PC-3 (cell line): ENCODE measurements at regions not wholly inside any gene's neighbourhood (a gene's known extent, or its start where the extent isn't known, plus 50 kb on each side); places are given as distances from the start of the nearest gene placed in this dataset.

ENCODE experiments used
- ATAC-seq: fragments of 200-7000 bp; cut with Tn5 transposase; 2 replicates; pipeline ENCODE4 v1.9.1; 2020; ENCODE audit warnings: mild to moderate bottlenecking, moderate library complexity
- BruUV-seq: library from RNA; stranded (reverse); fragments of 400-500 nt; replicated peaks from 2 replicates; lab custom pipeline; 2021; lab: Mats Ljungman, UMichigan
- CTCF ChIA-PET: fragments of 300-600 bp; sonication (Branson Sonifier 250); formaldehyde crosslinking; loops from one replicate; lab custom pipeline; 2022; ENCODE audit warnings: antibody characterized with exemption; lab: Charles Lee
- POLR2A ChIA-PET: fragments of 300-600 bp; sonication (Branson Sonifier 250); formaldehyde crosslinking; loops from one replicate; lab custom pipeline; 2022; ENCODE audit warnings: antibody characterized with exemption; ENCODE audit not compliant: unreplicated experiment; lab: Charles Lee
- DNase-seq: peaks from one replicate; pipeline ENCODE4 v3.0.0-alpha.2; 2015
- H2AFZ ChIP-seq: fragments of 300-600 bp; sonication (generic); 2 replicates; pipeline ENCODE4 v1.6.0; 2016; ENCODE audit warnings: antibody characterized with exemption, low read length
- H3F3A ChIP-seq: fragments of 300-600 bp; sonication (generic); one replicate; pipeline ENCODE4 v1.6.0; 2017; ENCODE audit warnings: antibody characterized with exemption, low read length, control low read depth, mild to moderate bottlenecking; ENCODE audit not compliant: unreplicated experiment
- H3K27ac ChIP-seq: fragments of 300-600 bp; sonication (generic); 2 replicates; pipeline ENCODE4 v1.5.1; 2016; ENCODE audit warnings: mild to moderate bottlenecking, low read length
- H3K27me3 ChIP-seq: fragments of 300-600 bp; sonication (generic); 2 replicates; pipeline ENCODE4 v1.6.1; 2016; ENCODE audit warnings: low read length, mixed read lengths
- H3K36me3 ChIP-seq: fragments of 300-600 bp; sonication (generic); 2 replicates; pipeline ENCODE4 v1.6.1; 2016; ENCODE audit warnings: low read depth, mixed run types, low read length, mixed read lengths
- H3K4me1 ChIP-seq: fragments of 300-600 bp; sonication (generic); 2 replicates; pipeline ENCODE4 v1.5.1; 2016; ENCODE audit warnings: low read length; ENCODE audit not compliant: insufficient read depth
- H3K4me2 ChIP-seq: fragments of 300-600 bp; sonication (generic); 2 replicates; pipeline ENCODE4 v1.6.0; 2016; ENCODE audit warnings: low read length
- H3K4me3 ChIP-seq: fragments of 300-600 bp; sonication (generic); 2 replicates; pipeline ENCODE4 v1.5.1; 2016; ENCODE audit warnings: mild to moderate bottlenecking, low read length, mixed read lengths
- H3K79me2 ChIP-seq: fragments of 300-600 bp; sonication (generic); 2 replicates; pipeline ENCODE4 v1.6.1; 2017; ENCODE audit warnings: low read length, mixed read lengths
- H3K9ac ChIP-seq: fragments of 300-600 bp; sonication (generic); 2 replicates; pipeline ENCODE4 v1.6.0; 2016; ENCODE audit warnings: mild to moderate bottlenecking, low read length
- H3K9me2 ChIP-seq: fragments of 300-600 bp; sonication (generic); replicated peaks from 2 replicates; pipeline ENCODE4 v1.6.1; 2016; ENCODE audit warnings: mixed run types, low read length, mixed read lengths
- H3K9me3 ChIP-seq: fragments of 300-600 bp; sonication (generic); 2 replicates; pipeline ENCODE4 v1.6.1; 2016; ENCODE audit warnings: low read length, mixed read lengths
- H4K20me1 ChIP-seq: fragments of 300-600 bp; sonication (generic); 2 replicates; pipeline ENCODE4 v1.6.1; 2016; ENCODE audit warnings: low read length, mixed read lengths
- EZH2 ChIP-seq: fragments of 300-600 bp; sonication (generic); IDR thresholded peaks from one replicate; pipeline ENCODE4 v1.6.1; 2017; ENCODE audit warnings: antibody characterized with exemption, mild to moderate bottlenecking, low read length; ENCODE audit not compliant: unreplicated experiment
- EZH2phosphoT487 ChIP-seq: fragments of 300-600 bp; sonication (generic); IDR thresholded peaks from 2 replicates; pipeline ENCODE4 v1.6.1; 2018; ENCODE audit warnings: mild to moderate bottlenecking, antibody characterized with exemption, low read length, borderline replicate concordance
- intact Hi-C: fragments of 100-400 bp; cut with micrococcal nuclease; formaldehyde crosslinking; loops from 2 replicates; pipeline ENCODE4 v1.9.0; 2023
- TF ChIP-seq, protein P1 (sequence below): fragments of 300-600 bp; sonication (generic); conservative IDR thresholded peaks from 2 replicates; pipeline ENCODE4 v1.5.1; 2017; ENCODE audit warnings: antibody characterized with exemption, low read depth, mild to moderate bottlenecking, low read length

DNA sequence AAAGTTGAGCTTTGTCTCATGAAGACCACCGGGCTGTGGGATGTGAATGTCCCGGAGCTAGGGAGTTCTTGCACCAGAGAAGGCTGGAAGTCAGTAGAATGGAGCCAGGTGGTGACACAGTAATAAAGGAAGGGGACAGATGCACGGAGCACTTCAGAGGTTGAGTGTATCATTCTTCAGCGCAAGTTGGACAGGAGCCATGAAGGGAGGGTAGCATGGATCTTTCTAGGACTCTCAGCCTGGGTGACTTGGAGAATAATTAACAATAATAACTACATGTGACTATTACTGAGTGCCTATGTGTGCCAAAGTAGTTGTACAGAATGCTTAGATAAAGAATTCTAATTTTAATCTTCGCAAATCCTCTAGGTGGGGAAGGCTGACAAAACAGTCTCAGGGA, 258.7 kb upstream of the AJAP1 start:
- Histone ChIP-seq H2AFZ (no peak overlapping the region), H3F3A (no peaks in the 10 kb centered on the region), H3K27me3 (no peaks in the 10 kb centered on the region), H3K4me2 (no peak overlapping the region), H3K4me1 (no peaks in the 10 kb centered on the region), H3K79me2 (no peaks in the 10 kb centered on the region), H4K20me1 (no peaks in the 10 kb centered on the region), H3K36me3 (no peaks in the 10 kb centered on the region), H3K27ac (no peak overlapping the region), H3K9ac (no peak overlapping the region), H3K4me3 (no peak overlapping the region), H3K9me3 (peaks cover 24% of the 10 kb centered on the region), H3K9me2 (no peaks in the 10 kb centered on the region)
- no TSS peak for BruUV-seq
- intact Hi-C loops: no loop called here
- CTCF ChIA-PET: no interaction called here
- no peak for DNase-seq
- TF ChIP-seq EZH2phosphoT487 (no peak), EZH2 (no peak)
- TF ChIP-seq, protein P1, sequence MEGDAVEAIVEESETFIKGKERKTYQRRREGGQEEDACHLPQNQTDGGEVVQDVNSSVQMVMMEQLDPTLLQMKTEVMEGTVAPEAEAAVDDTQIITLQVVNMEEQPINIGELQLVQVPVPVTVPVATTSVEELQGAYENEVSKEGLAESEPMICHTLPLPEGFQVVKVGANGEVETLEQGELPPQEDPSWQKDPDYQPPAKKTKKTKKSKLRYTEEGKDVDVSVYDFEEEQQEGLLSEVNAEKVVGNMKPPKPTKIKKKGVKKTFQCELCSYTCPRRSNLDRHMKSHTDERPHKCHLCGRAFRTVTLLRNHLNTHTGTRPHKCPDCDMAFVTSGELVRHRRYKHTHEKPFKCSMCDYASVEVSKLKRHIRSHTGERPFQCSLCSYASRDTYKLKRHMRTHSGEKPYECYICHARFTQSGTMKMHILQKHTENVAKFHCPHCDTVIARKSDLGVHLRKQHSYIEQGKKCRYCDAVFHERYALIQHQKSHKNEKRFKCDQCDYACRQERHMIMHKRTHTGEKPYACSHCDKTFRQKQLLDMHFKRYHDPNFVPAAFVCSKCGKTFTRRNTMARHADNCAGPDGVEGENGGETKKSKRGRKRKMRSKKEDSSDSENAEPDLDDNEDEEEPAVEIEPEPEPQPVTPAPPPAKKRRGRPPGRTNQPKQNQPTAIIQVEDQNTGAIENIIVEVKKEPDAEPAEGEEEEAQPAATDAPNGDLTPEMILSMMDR: no peak
- no peak for ATAC-seq
- POLR2A ChIA-PET: no interaction called here

DNA sequence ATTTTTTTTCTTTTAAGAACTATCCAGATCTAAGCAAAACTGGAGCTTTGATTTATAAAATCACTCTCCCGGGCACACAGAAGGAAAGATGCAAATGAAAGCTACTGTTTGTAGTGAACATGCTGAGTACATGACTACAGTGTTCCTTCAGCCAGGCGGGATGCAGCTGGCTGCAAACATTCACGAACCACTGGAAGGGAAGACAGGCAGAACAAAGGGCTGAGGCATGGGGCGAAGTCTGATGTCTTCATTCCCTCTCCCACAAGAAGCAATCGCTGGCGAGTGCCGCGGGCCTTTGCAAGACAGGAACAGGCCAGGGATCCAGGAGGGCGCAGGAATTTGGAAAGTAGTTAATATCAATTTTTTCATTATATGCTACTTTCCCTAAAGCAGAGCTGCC, 257.9 kb upstream of the AJAP1 start:
- H3K79me2 ChIP-seq: no peaks in the 10 kb centered on the region
- no peak overlapping the region for H3K4me2 ChIP-seq
- peaks cover 17% of the 10 kb centered on the region for H3K9me3 ChIP-seq
- H3F3A ChIP-seq: no peaks in the 10 kb centered on the region
- intact Hi-C loops: no loop called here
- H4K20me1 ChIP-seq: no peaks in the 10 kb centered on the region
- CTCF ChIA-PET: no interaction called here
- H3K9ac ChIP-seq: no peak overlapping the region
- no TSS peak for BruUV-seq
- no peak overlapping the region for H2AFZ ChIP-seq
- ATAC-seq (no peak), DNase-seq (no peak)
- no peak overlapping the region for H3K4me3 ChIP-seq
- TF ChIP-seq, protein P1: no peak
- TF ChIP-seq EZH2 (no peak), EZH2phosphoT487 (no peak)
- no peaks in the 10 kb centered on the region for H3K27me3 ChIP-seq
- POLR2A ChIA-PET: no interaction called here
- no peaks in the 10 kb centered on the region for H3K9me2 ChIP-seq
- no peaks in the 10 kb centered on the region for H3K36me3 ChIP-seq
- H3K27ac ChIP-seq: no peak overlapping the region
- H3K4me1 ChIP-seq: no peaks in the 10 kb centered on the region

DNA sequence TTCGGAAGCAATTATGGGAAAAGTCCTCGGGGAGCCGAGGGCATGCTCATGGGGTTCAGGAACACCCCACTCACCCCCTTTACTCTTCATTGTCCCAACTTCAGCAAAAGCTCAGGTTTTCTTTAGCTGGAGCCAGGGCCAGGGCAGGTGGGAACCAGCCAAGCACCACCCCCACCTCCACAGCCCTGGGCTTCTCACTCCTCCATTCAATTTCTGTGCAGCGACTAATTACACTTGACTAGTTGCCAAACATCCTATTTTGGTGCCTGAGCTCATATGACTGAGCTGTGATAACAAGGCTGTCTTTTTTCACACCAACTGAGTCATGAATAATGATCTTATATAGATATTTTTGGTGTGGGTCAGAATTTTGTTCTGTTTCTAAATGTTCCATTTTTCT, 257.2 kb upstream of the AJAP1 start:
- TF ChIP-seq, protein P1: no peak
- TF ChIP-seq EZH2 (no peak), EZH2phosphoT487 (no peak)
- H3K27me3 ChIP-seq: no peaks in the 10 kb centered on the region
- no peak overlapping the region for H3K9ac ChIP-seq
- ChIA-PET POLR2A (no interaction called here), CTCF (no interaction called here)
- no peaks in the 10 kb centered on the region for H3F3A ChIP-seq
- H3K4me3 ChIP-seq: no peak overlapping the region
- no peak overlapping the region for H3K4me2 ChIP-seq
- H3K36me3 ChIP-seq: no peaks in the 10 kb centered on the region
- peaks cover 12% of the 10 kb centered on the region for H3K9me3 ChIP-seq
- H3K4me1 ChIP-seq: no peaks in the 10 kb centered on the region
- no peaks in the 10 kb centered on the region for H3K9me2 ChIP-seq
- no peak for ATAC-seq
- no peak for DNase-seq
- no peaks in the 10 kb centered on the region for H4K20me1 ChIP-seq
- H3K79me2 ChIP-seq: no peaks in the 10 kb centered on the region
- no TSS peak for BruUV-seq
- H3K27ac ChIP-seq: no peak overlapping the region
- no peak overlapping the region for H2AFZ ChIP-seq
- intact Hi-C loops: no loop called here
